OCI-LY1 (cell line): ENCODE measurements at regions not wholly inside any gene's neighbourhood (a gene's known extent, or its start where the extent isn't known, plus 50 kb on each side); places are given as distances from the start of the nearest gene placed in this dataset.
"Not testable (repeated sequence)": the region's sequence is repeated elsewhere in the genome, so short reads cannot be mapped to it uniquely, and the experiment has no call there.

Source experiments
- H2AFZ ChIP-seq: fragments of 200-600 bp; sonication (generic), shearing (Covaris generic); 2 replicates; pipeline ENCODE4 v1.6.0; 2014; ENCODE audit warnings: antibody characterized with exemption, mild to moderate bottlenecking, low read length
- H3F3A ChIP-seq: fragments of 200-600 bp; sonication (generic), shearing (Covaris generic); 2 replicates; pipeline ENCODE4 v1.6.0; 2014; ENCODE audit warnings: mild to moderate bottlenecking, antibody characterized with exemption, low read length, moderate library complexity; ENCODE audit not compliant: insufficient read depth
- H3K27ac ChIP-seq: fragments of 200-600 bp; sonication (generic); 2 replicates; pipeline ENCODE4 v1.5.1; 2014; ENCODE audit warnings: low read length, mixed run types, mild to moderate bottlenecking, low read depth; ENCODE audit not compliant: poor library complexity, severe bottlenecking
- H3K27me3 ChIP-seq: fragments of 200-600 bp; sonication (generic); 2 replicates; pipeline ENCODE4 v1.6.0; 2014; ENCODE audit warnings: antibody characterized with exemption, mild to moderate bottlenecking, low read length, moderate library complexity; ENCODE audit not compliant: insufficient read depth
- H3K36me3 ChIP-seq: fragments of 200-600 bp; sonication (generic); 2 replicates; pipeline ENCODE4 v1.6.1; 2014; ENCODE audit warnings: mild to moderate bottlenecking, antibody characterized with exemption, low read length, moderate library complexity, mixed read lengths; ENCODE audit not compliant: insufficient read depth
- H3K4me1 ChIP-seq: fragments of 200-600 bp; sonication (generic); 2 replicates; pipeline ENCODE4 v1.5.1; 2014; ENCODE audit warnings: mild to moderate bottlenecking, low read length, moderate library complexity; ENCODE audit not compliant: insufficient read depth, severe bottlenecking
- H3K4me2 ChIP-seq: fragments of 200-600 bp; sonication (generic), shearing (Covaris generic); 2 replicates; pipeline ENCODE4 v1.6.1; 2014; ENCODE audit warnings: low read length
- H3K4me3 ChIP-seq: fragments of 200-600 bp; sonication (generic); 2 replicates; pipeline ENCODE4 v1.5.1; 2014; ENCODE audit warnings: low read length, low read depth, mild to moderate bottlenecking, mixed read lengths; ENCODE audit not compliant: poor library complexity, severe bottlenecking
- H3K79me2 ChIP-seq: fragments of 200-600 bp; shearing (Covaris generic); 2 replicates; pipeline ENCODE4 v1.6.1; 2016; ENCODE audit warnings: mixed run types, low read length, mixed read lengths; ENCODE audit not compliant: insufficient read depth
- H3K9ac ChIP-seq: fragments of 200-600 bp; sonication (generic), shearing (Covaris generic); 2 replicates; pipeline ENCODE4 v1.6.1; 2014; ENCODE audit warnings: mild to moderate bottlenecking, low read length, mixed read lengths
- H3K9me2 ChIP-seq: fragments of 200-600 bp; sonication (generic), shearing (Covaris generic); 2 replicates; pipeline ENCODE4 v1.6.1; 2014; ENCODE audit warnings: low read depth, mild to moderate bottlenecking, low read length, mixed read lengths
- H3K9me3 ChIP-seq: fragments of 200-600 bp; shearing (Covaris generic); 2 replicates; pipeline ENCODE4 v1.6.1; 2014; ENCODE audit warnings: low read length, mixed read lengths
- H4K20me1 ChIP-seq: fragments of 200-600 bp; sonication (generic), shearing (Covaris generic); 2 replicates; pipeline ENCODE4 v1.6.0; 2016; ENCODE audit warnings: mild to moderate bottlenecking, low read length; ENCODE audit not compliant: insufficient read depth
- CTCF ChIP-seq: fragments of 200-600 bp; sonication (generic), shearing (Covaris generic); IDR thresholded peaks from 2 replicates; pipeline ENCODE4 v1.5.1; 2017; ENCODE audit warnings: mild to moderate bottlenecking, antibody characterized with exemption, low read length, moderate library complexity, mixed read lengths
- EZH2 ChIP-seq: fragments of 200-600 bp; sonication (generic), shearing (Covaris generic); IDR thresholded peaks from 2 replicates; pipeline ENCODE4 v1.8.0; 2017; ENCODE audit warnings: borderline replicate concordance, mixed run types, mild to moderate bottlenecking, antibody characterized with exemption, low read length, moderate library complexity, mixed read lengths

- Histone ChIP-seq H3K9me2 (no peaks in the 10 kb centered on the region), H3K9ac (no peak overlapping the region), H2AFZ (no peak overlapping the region), H3K9me3 (no peaks in the 10 kb centered on the region), H3K27ac (no peak overlapping the region), H3K27me3 (peaks cover 7% of the 10 kb centered on the region; the same call in 1 of the 2 replicates), H3K36me3 (no peaks in the 10 kb centered on the region), H3K79me2 (no peaks in the 10 kb centered on the region), H3K4me1 (no peaks in the 10 kb centered on the region), H3K4me2 (no peak overlapping the region), H3K4me3 (no peak overlapping the region), H4K20me1 (no peaks in the 10 kb centered on the region), H3F3A (no peaks in the 10 kb centered on the region)
- no peak for TF ChIP-seq EZH2
- TF ChIP-seq CTCF, result no peak
Measured at GRCh38 chr17:77634710-77635109, 323.8 kb upstream of the TNRC6C start.

- Histone ChIP-seq H3K79me2 (no peaks in the 10 kb centered on the region), H3K9ac (no peak overlapping the region), H3K4me3 (no peak overlapping the region), H3K27ac (no peak overlapping the region), H3K9me3 (no peaks in the 10 kb centered on the region), H3K4me1 (no peaks in the 10 kb centered on the region), H3K27me3 (peaks cover 7% of the 10 kb centered on the region; the same call in 1 of the 2 replicates), H4K20me1 (no peaks in the 10 kb centered on the region), H3K36me3 (no peaks in the 10 kb centered on the region), H3F3A (no peaks in the 10 kb centered on the region), H3K4me2 (no peak overlapping the region), H2AFZ (no peak overlapping the region), H3K9me2 (no peaks in the 10 kb centered on the region)
- TF ChIP-seq EZH2 (no peak), CTCF (no peak)
Measured at GRCh38 chr17:77635176-77635575, 323.3 kb upstream of the TNRC6C start.

GRCh38 chr17:77635785-77636184 lies 322.7 kb upstream of the TNRC6C start:
- H3F3A ChIP-seq, H3K9ac ChIP-seq, H3K4me3 ChIP-seq, H4K20me1 ChIP-seq, H3K9me3 ChIP-seq, H2AFZ ChIP-seq, H3K4me1 ChIP-seq, H3K36me3 ChIP-seq, H3K79me2 ChIP-seq, H3K9me2 ChIP-seq, H3K27ac ChIP-seq, H3K27me3 ChIP-seq, H3K4me2 ChIP-seq: not testable (repeated sequence)
